HepG2 (cell line): ENCODE measurements at regions not wholly inside any gene's neighbourhood (a gene's known extent, or its start where the extent isn't known, plus 50 kb on each side); places are given as distances from the start of the nearest gene placed in this dataset.

ENCODE experiments used
- ATAC-seq: fragments of 200-7000 bp; cut with Tn5 transposase; 3 replicates; pipeline ENCODE4 v1.9.1; 2020; ENCODE audit warnings: mild to moderate bottlenecking, moderate library complexity
- BruUV-seq: library from RNA; stranded (reverse); fragments of 400-500 nt; replicated peaks from 2 replicates; lab custom pipeline; 2021; lab: Mats Ljungman, UMichigan
- CTCF ChIA-PET: fragments of 300-600 bp; formaldehyde crosslinking; extraction: SDS; loops from one replicate; lab custom pipeline; 2021; ENCODE audit warnings: low total read pairs, inconsistent platforms, low intra/inter-chr PET ratio; lab: Yijun Ruan, JAX
- POLR2A ChIA-PET: fragments of 350-600 bp; sonication (Branson Sonifier 250); formaldehyde crosslinking; loops from one replicate; lab custom pipeline; 2020; ENCODE audit warnings: antibody characterized with exemption, inconsistent platforms; lab: Yijun Ruan, JAX
- DNase-seq: peaks from one replicate; pipeline ENCODE4 v3.0.0-alpha.2; 2015; ENCODE audit warnings: low spot score
- FAIRE-seq: peaks from 3 replicates; lab custom pipeline; 2011; peaks lifted over from hg19 to GRCh38; lab: Jason Lieb, UNC
- H2AFZ ChIP-seq: one replicate; pipeline ENCODE4 v1.6.1; 2011; ENCODE audit warnings: low read length, inconsistent platforms
- H3K27ac ChIP-seq: fragments of 300-600 bp; 3 replicates; pipeline ENCODE4 v1.8.0; 2011; ENCODE audit warnings: mixed run types, mild to moderate bottlenecking, mixed read lengths, low read length, inconsistent platforms; ENCODE audit not compliant: insufficient read depth; ENCODE audit errors: extremely low read length
- H3K27me3 ChIP-seq, 2 experiments: fragments of 200-600 bp in 1 of 2; 2 replicates in 1 of 2; 3 replicates in 1 of 2; pipeline versions ENCODE4 v1.6.0 to v1.8.0; 2011; ENCODE audit warnings: low read length in 2 of 2, mild to moderate bottlenecking in 2 of 2, moderate library complexity in 2 of 2, inconsistent platforms in 1 of 2; ENCODE audit not compliant: insufficient read depth in 2 of 2, control insufficient read depth in 1 of 2
- H3K36me3 ChIP-seq, 2 experiments: fragments of 200-600 bp in 1 of 2; replicated peaks in 1 of 2; 2 replicates in 1 of 2; 3 replicates in 1 of 2; pipeline versions ENCODE4 v1.5.1 to v1.8.0; 2011; ENCODE audit warnings: low read length in 2 of 2, inconsistent platforms in 1 of 2; ENCODE audit not compliant: insufficient read depth in 2 of 2, control insufficient read depth in 1 of 2
- H3K4me1 ChIP-seq: 2 replicates; pipeline ENCODE4 v1.5.1; 2012; ENCODE audit warnings: low read length, inconsistent platforms; ENCODE audit not compliant: insufficient read depth
- H3K4me2 ChIP-seq: 2 replicates; pipeline ENCODE4 v1.6.0; 2011; ENCODE audit warnings: low read depth, low read length, inconsistent platforms
- H3K4me3 ChIP-seq, 3 experiments: fragments of 200-600 bp in 1 of 3; sonication (generic), shearing (Covaris generic) in 1 of 3; replicated peaks in 1 of 3; 2 replicates each; pipeline ENCODE4 v1.5.1; 2011 to 2016; ENCODE audit warnings: low read length in 3 of 3, inconsistent platforms in 2 of 3, low read depth in 2 of 3, mild to moderate bottlenecking in 2 of 3, control low read depth in 1 of 3, mixed read lengths in 1 of 3; ENCODE audit not compliant: insufficient read depth in 1 of 3
- H3K79me2 ChIP-seq: one replicate; pipeline ENCODE4 v1.6.1; 2011; ENCODE audit warnings: low read length, inconsistent platforms; ENCODE audit not compliant: insufficient read depth
- H3K9ac ChIP-seq: 2 replicates; pipeline ENCODE4 v1.6.0; 2011; ENCODE audit warnings: mild to moderate bottlenecking, low read depth, low read length, inconsistent platforms; ENCODE audit not compliant: insufficient read depth
- H3K9me3 ChIP-seq: 2 replicates; pipeline ENCODE4 v1.5.1; 2012; ENCODE audit warnings: mild to moderate bottlenecking, low read length
- H4K20me1 ChIP-seq: 2 replicates; pipeline ENCODE4 v1.6.0; 2011; ENCODE audit warnings: inconsistent platforms, mild to moderate bottlenecking, low read length, moderate library complexity; ENCODE audit not compliant: insufficient read depth
- DNMT1 ChIP-seq: sonication (generic); formaldehyde crosslinking; IDR thresholded peaks from 2 replicates; pipeline ENCODE4 v1.5.1; 2020; ENCODE audit warnings: mild to moderate bottlenecking, missing genetic modification reagents
- IRF9 ChIP-seq: sonication (generic); formaldehyde crosslinking; IDR thresholded peaks from 2 replicates; pipeline ENCODE4 v1.8.0; 2022; ENCODE audit warnings: missing genetic modification reagents, mild to moderate bottlenecking, borderline replicate concordance
- JARID2 ChIP-seq: sonication (generic); formaldehyde crosslinking; IDR thresholded peaks from 2 replicates; pipeline ENCODE4 v1.8.1; 2023; ENCODE audit warnings: missing genetic modification reagents, inconsistent platforms; ENCODE audit not compliant: insufficient replicate concordance
- NRL ChIP-seq: sonication (generic); formaldehyde crosslinking; IDR thresholded peaks from 2 replicates; pipeline ENCODE4 v1.5.0; 2020; ENCODE audit warnings: missing genetic modification reagents, mild to moderate bottlenecking, moderate library complexity, borderline replicate concordance
- PRPF4 ChIP-seq: fragments of 200-400 bp; formaldehyde crosslinking; IDR thresholded peaks from 2 replicates; pipeline ENCODE4 v1.6.1; 2016; ENCODE audit warnings: low read length, low read depth; ENCODE audit not compliant: poor library complexity, severe bottlenecking
- SMC3 ChIP-seq: IDR thresholded peaks from 2 replicates; pipeline ENCODE4 v1.6.1; 2011; ENCODE audit warnings: low read length, improper control_type of control experiment
- ZBTB38 ChIP-seq: sonication (generic); formaldehyde crosslinking; IDR thresholded peaks from 2 replicates; pipeline ENCODE4 v1.5.1; 2020; ENCODE audit warnings: mild to moderate bottlenecking, missing genetic modification reagents
- ZMAT3 ChIP-seq: sonication (generic); formaldehyde crosslinking; conservative IDR thresholded peaks from 2 replicates; pipeline ENCODE4 v1.7.0; 2021; ENCODE audit warnings: missing genetic modification reagents
- ZNF687 ChIP-seq: sonication (generic); formaldehyde crosslinking; IDR thresholded peaks from 2 replicates; pipeline ENCODE4 v1.5.1; 2020; ENCODE audit warnings: mild to moderate bottlenecking, missing genetic modification reagents, moderate library complexity
- WGBS: methylation state at CpG from one replicate; pipeline ENCODE4 v1.1.6; 2017; ENCODE audit warnings: low lambda C conversion rate; 5-methylcytosine and 5-hydroxymethylcytosine counted together
- in situ Hi-C: cut with HindIII; loops from 2 replicates; pipeline ENCODE4 v1.10.0; 2017; ENCODE audit warnings: low pct_unique_long_range_greater_than_20kb; ENCODE audit not compliant: extremely low pct_ligation_motif_present
- intact Hi-C: fragments of 100-400 bp; cut with micrococcal nuclease; formaldehyde crosslinking; loops from one replicate; pipeline ENCODE4 v1.10.0; 2022; ENCODE audit not compliant: unreplicated experiment
- TF ChIP-seq, protein P1 (sequence below): sonication (generic); formaldehyde crosslinking; IDR thresholded peaks from 2 replicates; pipeline ENCODE4 v1.4.0; 2020; ENCODE audit warnings: missing genetic modification reagents; ENCODE audit errors: not compliant biosample characterization
- TF ChIP-seq, protein P2 (sequence below): sonication (generic); formaldehyde crosslinking; IDR thresholded peaks from 2 replicates; pipeline ENCODE4 v1.4.0; 2020; ENCODE audit warnings: missing genetic modification reagents
- TF ChIP-seq, protein P3 (sequence below): sonication (generic); formaldehyde crosslinking; IDR thresholded peaks from 2 replicates; pipeline ENCODE4 v1.9.0; 2022; ENCODE audit warnings: missing genetic modification reagents, mild to moderate bottlenecking, borderline replicate concordance

DNA sequence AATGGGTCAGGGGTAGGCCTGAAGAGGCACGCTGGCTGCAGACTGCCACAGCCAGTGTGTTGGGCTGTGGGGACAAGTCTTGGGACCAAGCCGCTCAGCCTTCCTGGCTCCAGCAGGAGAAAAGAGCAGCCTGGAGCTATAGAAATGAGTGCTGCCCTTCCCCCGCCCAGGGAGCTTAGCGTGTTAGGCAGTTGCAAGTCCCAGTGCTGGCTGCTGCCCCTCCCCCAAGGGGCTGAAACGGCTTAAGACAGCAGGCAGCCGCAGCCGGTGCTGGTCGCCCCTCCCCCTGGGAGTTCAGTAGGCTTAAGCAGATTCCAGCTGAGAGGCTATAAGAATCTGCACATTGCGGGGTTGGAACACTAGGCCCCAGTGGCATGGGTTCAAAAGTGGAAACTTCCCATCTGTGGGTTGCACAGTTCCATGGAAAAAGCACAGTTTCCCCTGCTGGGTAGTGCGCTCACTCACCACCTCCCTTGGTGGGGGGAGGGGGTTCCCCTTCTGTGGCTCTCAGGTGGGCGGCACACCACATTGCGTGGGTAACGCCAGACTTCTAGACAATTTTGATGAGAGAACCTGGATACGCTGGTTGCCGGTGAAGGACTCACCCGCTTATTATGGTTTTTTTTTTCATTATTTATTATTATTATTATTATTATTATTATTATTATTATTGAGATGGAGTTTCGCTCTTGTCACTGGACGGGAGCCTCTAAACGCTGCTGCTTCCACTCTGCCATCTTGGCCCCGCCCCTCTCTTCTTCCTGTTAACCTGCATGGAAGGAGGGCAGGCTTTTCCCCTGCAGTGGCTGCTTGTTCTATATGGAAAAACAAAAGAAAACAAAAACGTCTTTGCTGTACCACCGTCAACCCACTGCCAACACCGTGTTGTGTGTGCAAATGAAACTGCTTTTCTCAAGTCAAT, 151.1 kb downstream of the CXCL12 start:
- Histone ChIP-seq H3K4me2 (no peak overlapping the region), H3K36me3 (no peaks in the 10 kb centered on the region), H3K9ac (no peak overlapping the region), H3K4me1 (peaks cover 68% of the 10 kb centered on the region), H3K27me3 (no peaks in the 10 kb centered on the region), H3K79me2 (no peaks in the 10 kb centered on the region), H3K9me3 (peaks cover 7% of the 10 kb centered on the region; the same call in 1 of the 2 replicates), H2AFZ (no peak overlapping the region), H3K4me3 (no peak overlapping the region), H3K27ac (no peak overlapping the region), H4K20me1 (no peaks in the 10 kb centered on the region)
- DNase-seq (no peak), ATAC-seq (no peak), FAIRE-seq (no peak)
- 95% methylated on average over 14 of the region's 23 CpGs for WGBS
- ChIA-PET CTCF (no interaction called here), POLR2A (interaction anchor here (3.3 kb wide), 1 partner anchor 12 kb away, joined by 32 read pairs; no protein-coding TSS in a partner anchor)
- intact Hi-C loops (no loop called here), in situ Hi-C loops (no loop called here)
- BruUV-seq = no TSS peak
- TF ChIP-seq, protein P1, sequence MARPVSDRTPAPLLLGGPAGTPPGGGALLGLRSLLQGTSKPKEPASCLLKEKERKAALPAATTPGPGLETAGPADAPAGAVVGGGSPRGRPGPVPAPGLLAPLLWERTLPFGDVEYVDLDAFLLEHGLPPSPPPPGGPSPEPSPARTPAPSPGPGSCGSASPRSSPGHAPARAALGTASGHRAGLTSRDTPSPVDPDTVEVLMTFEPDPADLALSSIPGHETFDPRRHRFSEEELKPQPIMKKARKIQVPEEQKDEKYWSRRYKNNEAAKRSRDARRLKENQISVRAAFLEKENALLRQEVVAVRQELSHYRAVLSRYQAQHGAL = no peak
- TF ChIP-seq, protein P2, sequence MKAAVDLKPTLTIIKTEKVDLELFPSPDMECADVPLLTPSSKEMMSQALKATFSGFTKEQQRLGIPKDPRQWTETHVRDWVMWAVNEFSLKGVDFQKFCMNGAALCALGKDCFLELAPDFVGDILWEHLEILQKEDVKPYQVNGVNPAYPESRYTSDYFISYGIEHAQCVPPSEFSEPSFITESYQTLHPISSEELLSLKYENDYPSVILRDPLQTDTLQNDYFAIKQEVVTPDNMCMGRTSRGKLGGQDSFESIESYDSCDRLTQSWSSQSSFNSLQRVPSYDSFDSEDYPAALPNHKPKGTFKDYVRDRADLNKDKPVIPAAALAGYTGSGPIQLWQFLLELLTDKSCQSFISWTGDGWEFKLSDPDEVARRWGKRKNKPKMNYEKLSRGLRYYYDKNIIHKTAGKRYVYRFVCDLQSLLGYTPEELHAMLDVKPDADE = no peak
- TF ChIP-seq SMC3 (no peak), NRL (CRISPR knock-in tag) (peak; percentile 62; the same call in 1 of the 2 replicates), ZMAT3 (0 out of 2 replicates have a peak, but pooled peaks have one; percentile 45), ZNF687 (CRISPR knock-in tag) (peak; percentile 67), JARID2 (no peak), ZBTB38 (CRISPR knock-in tag) (peak; percentile 45; the same call in 1 of the 2 replicates), PRPF4 (peak; percentile 84), IRF9 (CRISPR knock-in tag) (no peak), DNMT1 (CRISPR knock-in tag) (no peak)
- TF ChIP-seq, protein P3, sequence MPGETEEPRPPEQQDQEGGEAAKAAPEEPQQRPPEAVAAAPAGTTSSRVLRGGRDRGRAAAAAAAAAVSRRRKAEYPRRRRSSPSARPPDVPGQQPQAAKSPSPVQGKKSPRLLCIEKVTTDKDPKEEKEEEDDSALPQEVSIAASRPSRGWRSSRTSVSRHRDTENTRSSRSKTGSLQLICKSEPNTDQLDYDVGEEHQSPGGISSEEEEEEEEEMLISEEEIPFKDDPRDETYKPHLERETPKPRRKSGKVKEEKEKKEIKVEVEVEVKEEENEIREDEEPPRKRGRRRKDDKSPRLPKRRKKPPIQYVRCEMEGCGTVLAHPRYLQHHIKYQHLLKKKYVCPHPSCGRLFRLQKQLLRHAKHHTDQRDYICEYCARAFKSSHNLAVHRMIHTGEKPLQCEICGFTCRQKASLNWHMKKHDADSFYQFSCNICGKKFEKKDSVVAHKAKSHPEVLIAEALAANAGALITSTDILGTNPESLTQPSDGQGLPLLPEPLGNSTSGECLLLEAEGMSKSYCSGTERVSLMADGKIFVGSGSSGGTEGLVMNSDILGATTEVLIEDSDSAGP (CRISPR knock-in tag) = peak; percentile 32; the same call in 1 of the 2 replicates
